NCI-H524 (cell line): ENCODE measurements at regions not wholly inside any gene's neighbourhood (a gene's known extent, or its start where the extent isn't known, plus 50 kb on each side); places are given as distances from the start of the nearest gene placed in this dataset.
"Not testable (repeated sequence)": the region's sequence is repeated elsewhere in the genome, so short reads cannot be mapped to it uniquely, and the experiment has no call there.

Source experiments
- DNase-seq, 2 experiments: peaks; one replicate each; lab custom pipeline; 2025; lab: John Stamatoyannopoulos, UW

DNA sequence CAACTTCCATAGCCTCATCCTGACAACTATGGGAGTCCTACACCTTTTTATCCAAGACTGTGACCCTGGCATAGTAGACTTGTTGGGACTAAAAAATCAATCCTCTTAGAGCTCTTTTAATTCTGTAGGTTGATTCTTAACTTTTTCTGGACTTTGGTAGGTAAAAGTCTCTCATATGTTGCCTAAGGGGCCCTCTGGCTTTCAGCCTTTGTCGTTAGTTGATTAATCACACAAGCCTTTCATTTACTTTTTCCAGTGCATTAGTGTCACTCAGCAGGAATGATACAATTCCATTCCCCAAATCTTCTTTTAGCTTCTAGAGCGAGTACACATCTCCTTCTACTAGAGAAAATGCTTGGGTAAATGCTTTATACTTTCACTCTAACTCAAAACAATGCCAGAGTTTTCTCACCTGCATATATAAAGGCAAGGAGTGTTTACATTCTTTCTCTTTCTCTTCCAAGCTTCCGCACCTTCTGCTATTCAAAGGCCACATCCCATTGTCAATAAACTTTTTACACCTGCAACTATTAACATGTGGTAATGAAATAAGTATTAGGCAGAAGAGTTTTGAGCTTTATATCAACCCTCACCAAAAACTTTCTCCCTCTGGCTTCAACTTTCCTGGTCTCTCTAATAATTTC is 516.6 kb downstream of the FAM181B start:
- no peak for DNase-seq

DNA sequence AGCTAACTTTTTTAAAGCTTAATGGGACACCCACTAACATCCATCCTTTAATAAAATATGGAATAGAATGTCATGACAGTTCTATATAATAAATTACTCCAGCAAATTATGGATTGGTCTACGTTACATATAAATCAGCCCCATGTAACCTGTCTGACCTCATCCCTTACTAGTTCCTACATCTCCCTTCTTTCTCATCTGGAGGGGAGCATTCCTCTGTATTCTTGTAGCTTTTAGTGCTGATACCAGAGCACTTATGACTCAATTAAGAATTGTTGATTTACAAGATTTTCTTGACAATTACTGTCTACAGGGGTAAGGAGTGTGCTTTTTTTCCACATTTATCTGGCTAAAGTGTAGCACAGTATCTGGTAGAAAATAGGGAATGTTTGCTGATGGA is 523.7 kb downstream of the FAM181B start:
- DNase-seq, result no peak

DNA sequence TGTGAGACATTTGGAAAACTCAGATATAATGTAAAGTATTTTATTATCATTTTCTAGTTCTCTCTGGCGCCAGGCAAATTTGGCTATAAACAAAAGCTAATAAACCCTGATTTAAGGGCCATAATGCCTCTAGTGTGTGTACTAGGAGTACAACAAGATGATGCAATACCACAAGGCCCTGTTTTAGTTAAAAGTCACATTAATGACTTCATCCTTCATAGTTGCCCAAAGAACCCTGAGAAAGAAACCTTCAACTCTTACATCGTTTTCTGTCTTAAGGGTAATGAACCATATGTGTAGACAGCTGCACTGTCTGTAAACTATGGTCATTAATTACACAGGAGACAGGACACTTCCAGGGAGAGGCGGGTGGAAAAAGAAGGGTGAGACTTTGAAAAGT is 538.4 kb downstream of the FAM181B start:
- DNase-seq, result peak; percentile 43 to 89

DNA sequence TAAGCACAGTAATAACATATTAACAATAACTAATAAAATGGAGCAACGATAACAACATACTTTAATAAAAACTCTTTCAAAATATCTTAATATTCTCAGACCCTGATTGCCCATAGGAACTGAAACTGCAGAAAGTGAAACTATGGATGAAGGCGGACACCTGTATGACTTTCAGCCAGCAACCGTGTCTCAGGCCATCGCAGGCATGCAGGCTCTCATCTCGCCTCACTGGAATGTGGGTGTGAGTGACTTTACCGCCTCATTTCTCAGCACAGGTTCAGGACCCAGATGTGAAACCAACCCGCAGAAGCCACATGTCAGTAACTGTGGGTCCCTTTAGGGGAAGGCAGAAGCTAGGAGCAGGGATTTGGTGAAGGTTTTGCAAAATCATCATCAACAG is 539.1 kb downstream of the FAM181B start:
- no peak for DNase-seq

DNA sequence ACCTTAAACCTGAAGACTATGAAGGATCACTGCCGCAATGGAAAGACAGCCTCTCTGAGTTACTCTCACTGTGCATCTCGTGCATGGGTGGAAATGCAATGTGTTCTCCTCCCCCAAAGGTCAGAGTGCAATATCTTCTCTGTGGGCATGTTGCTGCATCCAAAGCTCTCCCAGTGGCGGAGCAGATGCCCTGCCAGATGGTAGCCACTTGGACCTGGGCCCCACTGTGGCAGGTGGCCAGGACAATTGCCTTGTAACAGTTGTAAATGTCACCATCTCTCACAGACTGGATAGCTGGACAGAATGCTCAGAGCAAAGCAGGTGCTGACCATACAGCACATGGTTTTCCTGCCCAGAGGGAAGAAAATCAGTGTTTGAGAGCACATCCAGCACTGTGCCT is 542.0 kb downstream of the FAM181B start:
- DNase-seq, result peak; percentile 58 to 91

DNA sequence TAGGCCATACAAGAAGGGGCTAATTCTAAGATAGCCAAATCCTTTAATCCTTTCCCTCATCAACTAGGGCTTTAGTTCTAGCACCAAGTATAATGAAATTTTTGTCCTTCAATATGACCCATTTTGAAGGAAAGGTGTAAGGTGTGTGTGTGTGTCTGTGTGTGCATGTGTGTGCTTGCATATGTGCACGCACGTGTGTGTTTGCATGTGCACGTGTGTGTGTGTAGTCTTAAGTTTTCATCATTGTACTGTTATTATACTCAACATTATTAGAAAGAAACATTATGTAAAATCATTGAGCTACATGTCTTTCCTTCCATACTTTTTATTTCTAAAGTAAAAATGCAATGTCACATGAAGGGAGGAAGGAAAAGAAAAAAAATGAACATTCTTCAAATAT is 547.7 kb downstream of the FAM181B start:
- DNase-seq, result no peak

DNA sequence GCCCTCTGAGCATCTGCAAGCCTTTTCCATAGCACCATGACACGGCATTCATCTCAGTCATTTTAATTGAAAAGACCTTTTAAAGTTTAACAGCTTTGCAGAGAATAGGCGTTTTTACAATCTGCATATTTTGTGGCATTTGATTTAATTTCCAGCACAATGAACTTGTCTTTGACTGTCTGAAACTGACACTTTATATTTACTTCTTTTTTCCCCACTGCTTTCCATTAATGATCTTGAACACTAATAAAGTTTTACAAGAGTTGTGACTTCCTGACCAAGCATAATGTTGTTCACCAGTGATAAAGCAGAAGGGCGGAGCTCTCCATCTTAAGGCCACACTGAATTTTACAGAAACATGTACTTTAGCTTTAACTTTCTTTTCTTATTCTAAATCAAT is 548.7 kb downstream of the FAM181B start:
- DNase-seq, result no peak

DNA sequence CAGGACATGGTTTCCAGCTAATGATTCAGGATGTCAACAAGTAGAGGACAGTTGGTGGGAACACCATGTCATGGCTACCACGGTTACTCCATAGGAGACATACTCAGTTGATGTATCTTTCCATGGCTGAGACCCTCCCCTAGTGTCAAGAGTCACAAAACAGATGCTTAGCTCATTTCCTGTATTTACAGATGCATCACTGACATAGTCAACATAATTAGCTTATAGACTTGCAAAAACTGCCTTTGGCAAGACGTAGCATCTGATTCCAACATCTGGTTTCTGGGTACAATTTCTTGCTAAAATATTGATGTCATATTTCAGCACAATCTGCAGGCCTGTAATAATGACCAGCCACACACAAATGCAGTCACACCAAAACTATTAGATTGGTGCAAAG is 550.3 kb downstream of the FAM181B start:
- DNase-seq, result peak in 1 of 2 experiments; percentile 26

DNA sequence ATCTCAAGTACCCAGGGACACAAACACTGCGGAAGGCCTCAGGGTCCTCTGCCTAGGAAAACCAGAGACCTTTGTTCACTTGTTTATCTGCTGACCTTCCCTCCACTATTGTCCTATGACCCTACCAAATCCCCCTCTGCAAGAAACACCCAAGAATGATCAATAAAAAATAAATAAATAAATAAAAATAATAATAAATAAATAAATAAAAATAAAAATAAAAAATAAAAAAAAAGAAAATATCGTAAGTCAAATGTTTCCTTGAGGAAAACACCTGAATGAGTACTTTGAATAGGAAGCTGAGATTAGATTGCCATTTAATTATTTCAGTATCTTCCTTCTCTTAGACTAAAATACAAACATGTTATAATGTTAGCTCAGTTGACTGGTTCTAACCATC is 551.0 kb downstream of the FAM181B start:
- not testable (repeated sequence) for DNase-seq

DNA sequence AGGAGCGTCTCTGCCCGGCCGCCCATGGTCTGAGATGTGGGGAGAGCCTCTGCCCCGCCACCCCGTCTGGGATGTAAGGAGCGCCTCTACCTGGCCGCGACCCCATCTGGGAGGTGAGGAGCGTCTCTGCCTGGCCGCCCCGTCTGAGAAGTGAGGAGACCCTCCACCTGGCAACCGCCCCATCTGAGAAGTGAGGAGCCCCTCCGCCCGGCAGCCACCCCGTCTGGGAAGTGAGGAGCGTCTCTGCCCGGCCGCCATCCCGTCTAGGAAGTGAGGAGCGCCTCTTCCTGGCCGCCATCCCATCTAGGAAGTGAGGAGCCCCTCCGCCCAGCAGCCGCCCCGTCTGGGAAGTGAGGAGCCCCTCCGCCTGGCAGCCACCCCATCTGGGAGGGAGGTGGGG is 551.9 kb downstream of the FAM181B start:
- DNase-seq, result not testable (repeated sequence)

DNA sequence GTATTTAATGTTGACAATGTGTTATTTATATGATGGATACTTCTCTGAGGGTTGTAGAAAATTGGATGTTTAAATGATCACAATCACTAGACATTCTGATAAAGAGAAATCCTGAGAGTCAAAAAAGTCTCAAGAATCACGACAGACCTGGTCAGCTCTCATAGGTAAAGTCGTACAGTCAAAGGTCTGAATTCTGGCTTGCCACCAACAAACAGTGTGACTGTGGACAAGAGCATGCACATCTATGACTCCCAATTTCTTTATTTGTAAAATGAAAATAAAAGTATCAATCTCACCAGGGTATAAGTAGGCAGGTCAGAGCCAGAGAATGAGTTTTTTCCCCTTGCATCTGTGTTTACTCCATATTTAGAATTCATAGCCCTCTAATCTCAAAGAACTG is 556.7 kb downstream of the FAM181B start:
- DNase-seq, result no peak

DNA sequence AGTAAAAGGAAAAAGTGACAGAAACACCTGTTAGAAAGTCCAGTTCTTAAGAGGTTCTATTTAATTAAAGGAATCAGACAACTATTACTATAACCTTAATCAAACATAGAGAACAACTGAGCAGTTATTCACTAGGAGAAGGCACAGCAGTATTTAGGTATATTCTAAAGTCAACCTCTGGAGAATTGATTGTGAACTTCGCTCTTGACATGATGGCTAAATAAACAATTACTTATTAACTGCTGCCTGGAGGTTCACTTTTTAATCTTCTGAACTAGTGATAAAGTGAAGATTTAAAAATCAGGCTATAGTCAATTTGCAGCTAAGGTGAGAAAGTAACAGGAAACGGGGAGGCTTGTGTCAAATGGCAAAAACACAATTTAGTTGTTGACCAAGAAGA is 557.3 kb downstream of the FAM181B start:
- DNase-seq, result no peak

DNA sequence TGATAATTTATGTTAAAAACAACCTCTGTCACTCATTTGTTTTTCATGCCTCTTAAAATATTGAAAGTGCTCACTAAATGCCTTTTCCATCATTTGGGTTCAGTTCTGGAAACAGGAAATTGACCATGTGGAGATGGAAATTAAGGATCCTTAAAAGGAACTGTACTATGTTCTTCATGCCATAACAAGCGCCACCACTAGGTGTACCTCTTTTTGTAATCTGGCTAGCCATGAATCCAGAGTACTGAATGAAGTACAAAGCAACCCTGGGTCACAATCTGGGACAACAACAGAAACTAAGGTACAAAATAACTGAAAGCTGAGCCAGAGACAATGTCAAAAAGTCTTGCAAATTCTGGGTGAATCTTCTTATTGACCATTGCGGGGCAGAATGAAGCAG is 559.1 kb downstream of the FAM181B start:
- no peak for DNase-seq

DNA sequence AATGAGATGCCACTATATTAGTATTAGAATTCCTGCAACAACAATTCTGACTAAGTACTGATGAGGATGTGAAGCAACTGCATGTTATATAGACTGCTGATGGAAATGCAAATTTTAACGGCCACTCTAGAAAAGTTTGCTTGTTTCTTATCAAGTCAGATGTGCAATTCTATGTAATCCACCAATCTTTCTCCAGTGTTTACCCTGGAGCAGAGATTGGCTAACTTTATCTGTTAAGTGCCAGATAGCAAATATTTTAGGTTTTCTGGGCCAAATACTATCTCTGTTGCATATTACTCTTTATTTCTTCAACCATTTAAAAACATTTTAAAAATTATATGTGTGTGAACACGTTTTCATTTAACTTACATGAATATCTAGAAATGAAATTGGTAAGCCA is 586.9 kb downstream of the FAM181B start:
- DNase-seq, result no peak

DNA sequence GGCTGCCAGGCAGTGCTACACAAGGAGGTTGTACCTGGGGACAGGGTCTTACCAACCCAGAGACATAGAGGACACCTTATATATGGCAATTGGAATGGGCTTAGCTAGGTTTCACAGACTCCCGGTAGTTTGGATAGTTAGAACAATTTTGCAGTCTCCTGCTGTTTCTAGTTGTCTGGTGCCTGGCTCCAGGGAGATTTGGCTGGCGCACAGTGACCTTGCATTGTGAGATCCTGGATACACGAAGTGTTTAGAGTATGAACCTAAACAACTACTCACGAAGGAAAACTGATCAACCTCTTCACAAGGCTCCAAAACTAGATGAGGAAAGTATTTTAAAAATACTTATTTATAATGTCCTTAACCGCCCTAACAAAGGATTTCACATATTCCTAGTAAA is 614.7 kb downstream of the FAM181B start:
- DNase-seq, result no peak

DNA sequence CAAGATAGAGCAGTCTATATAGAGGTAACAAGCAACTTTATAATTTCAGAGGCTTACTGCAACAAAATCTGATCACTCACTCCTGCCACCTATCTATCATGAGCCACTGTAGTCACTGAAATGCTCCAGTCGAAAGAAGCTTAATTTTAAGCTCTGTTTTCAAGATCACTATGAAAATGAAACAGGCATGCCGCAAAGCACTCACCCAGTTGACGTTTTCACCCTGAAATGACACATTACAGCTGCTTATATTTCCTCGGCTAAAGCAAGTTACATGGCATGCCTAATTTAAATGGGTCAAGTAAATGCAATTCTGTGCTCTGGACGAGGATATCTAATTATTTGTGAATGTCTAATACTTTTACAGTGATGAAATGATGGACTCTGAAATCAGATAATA is 616.3 kb downstream of the FAM181B start:
- DNase-seq, result no peak

DNA sequence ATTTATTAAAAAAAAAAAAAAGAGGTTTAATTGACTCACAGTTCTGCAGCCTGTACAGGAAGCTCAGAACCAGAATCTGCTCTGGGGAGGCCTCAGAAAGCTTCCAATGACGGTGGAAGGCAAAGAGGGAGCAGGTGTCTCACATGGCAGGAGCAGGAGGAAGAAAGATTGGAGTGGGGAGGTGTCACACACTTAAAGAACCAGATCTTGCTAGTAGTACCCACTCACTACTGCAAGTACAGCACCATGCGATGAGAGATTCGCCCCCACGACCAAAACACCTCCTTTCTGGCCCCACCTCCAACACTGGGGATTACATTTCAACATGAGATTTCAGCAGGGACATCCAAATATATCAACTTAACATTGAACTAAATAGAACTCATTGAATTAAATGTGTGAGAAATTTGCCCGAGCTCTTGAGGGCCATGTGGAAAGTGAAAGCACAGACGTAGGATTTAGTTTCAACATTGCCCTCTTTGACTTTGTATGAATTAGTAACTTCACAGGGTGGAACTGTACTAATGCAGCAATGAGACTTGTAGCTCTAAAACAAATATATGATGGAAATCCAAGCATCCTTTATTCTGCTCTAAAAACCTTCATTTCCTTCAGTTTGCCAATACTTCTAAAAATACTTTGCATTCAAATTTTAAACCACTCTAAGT is 628.2 kb downstream of the FAM181B start:
- no peak for DNase-seq

DNA sequence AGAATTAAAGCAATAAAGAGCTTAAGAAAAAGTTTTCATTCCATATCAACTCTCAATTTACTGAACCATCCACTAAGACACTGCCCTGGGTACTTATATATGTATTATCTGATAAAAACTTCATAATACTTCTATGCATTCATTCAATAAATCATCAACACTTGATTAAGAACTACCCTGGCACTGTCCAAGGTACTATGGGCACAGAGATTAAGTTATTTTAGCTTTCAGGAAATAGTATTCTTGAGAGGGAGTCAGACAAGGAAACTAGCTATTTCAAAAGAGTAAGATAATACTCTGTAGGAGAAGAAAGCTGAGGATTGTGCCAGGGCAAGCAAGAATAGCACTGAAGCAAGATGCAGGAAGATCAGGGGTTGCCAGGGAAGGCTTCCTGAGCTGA is 640.8 kb downstream of the FAM181B start:
- no peak for DNase-seq

DNA sequence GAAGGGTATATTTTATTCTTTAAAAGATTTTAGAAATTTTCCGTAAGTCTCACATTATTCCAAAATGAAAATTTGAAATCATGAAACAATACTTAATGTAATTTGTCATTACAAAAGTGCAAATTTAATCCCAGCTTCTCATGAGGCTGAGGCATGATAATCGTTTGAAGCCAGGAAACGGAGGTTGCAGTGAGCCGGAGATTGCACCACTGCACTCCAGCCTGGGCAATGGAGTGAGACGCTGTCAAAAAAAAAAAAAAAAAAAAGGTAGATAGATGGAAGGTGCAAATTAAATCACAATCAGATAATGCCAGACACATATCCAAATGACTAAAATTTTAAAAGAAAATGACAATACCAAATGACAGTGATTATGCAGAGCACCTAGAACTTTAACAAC is 644.2 kb downstream of the FAM181B start:
- no peak for DNase-seq

DNA sequence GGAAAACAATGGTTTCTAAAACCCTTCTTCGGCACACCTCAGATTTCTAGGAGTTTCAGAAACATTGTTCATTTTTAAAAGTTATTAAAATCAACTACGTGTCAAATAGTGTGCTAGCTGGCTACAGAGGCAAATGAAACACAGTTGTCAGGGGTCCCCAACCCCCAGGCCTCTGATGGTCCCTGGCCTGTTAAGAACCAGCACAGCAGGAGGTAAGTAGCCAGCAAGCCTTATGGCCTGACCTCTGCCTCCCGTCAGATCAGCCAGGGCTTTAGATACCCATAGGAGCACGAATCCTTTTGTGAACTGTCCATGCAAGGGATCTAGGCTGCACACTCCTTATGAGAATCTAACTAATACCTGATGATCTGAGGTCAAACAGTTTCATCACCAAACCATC is 648.2 kb downstream of the FAM181B start:
- DNase-seq, result no peak

DNA sequence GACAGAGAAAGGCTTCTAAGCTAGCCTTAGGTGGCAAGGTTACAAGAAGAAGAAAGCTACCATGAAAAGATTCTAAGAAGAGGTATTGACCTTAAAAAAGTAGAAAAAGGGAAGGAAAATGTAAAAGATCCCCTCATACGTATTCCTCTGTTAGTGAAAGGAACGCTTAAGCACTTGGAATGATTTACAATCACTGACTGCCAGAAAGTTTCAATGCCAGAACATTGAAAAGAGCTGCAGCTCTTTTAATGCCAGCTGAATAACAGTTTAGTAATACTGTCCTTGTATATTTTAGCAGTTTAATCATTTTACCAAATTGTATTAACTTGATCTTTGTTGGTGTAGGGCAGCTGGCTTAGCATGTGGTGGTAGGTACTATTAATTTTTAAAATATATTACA is 650.7 kb downstream of the FAM181B start:
- DNase-seq, result no peak

DNA sequence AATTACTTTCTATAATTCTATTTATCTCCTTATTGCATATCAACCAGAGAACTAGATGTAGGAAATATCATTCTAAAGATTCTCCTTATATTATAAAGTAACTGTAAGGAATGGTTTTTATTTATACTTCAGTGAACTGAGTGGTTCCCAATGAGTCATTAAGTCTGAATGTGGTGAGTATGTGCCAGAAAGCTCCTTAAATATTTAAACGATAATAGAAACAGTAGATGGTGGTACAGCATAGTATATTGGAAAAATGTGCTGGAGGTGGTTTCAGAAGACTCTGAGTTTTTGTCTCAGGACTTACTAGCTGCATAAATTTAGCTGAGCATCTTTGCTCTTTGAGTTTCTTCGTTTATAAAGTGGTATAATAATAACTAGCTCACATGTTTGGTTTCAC is 653.5 kb downstream of the FAM181B start:
- DNase-seq, result no peak

DNA sequence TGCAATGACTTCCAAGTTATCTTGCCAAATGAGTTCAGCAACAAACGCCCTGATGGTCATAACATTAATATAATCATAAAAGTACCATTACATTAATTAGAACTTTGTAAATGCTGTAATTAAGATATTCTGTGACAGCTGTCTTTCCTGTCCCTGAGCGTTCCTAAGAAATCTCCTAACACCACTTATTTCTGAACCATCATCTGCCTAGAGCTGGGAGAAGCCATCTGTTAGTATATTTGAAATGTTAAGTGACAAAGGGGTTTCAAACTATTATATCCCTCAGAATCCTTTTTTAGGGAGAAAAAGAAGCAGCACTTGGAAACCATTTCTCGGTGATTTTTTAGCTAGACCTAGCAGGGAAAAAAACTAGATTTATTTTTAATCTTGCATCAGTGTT is 657.5 kb downstream of the FAM181B start:
- DNase-seq, result peak; percentile 72 to 93

DNA sequence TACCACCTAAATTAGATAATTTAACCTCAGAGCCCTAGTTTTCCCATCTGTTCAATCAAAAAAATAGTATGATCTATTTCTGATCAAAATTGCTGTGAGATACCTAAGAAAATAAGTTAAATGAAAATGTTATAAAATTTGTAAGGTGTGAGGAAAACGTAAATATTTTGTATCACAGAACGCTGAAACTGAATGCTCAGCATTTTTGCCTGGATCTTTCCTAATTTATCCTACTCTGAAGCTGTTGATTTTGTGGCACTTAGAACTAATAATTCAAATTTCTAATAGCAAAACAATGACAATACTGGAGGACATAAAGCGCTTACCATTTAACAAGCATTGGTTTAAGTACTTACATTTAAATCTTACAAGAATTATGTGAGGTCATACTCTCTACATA is 674.2 kb downstream of the FAM181B start:
- no peak for DNase-seq
